Superior temporal gyrus (tissue), 1 donor: ENCODE measurements at regions not wholly inside any gene's neighbourhood (a gene's known extent, or its start where the extent isn't known, plus 50 kb on each side); places are given as distances from the start of the nearest gene placed in this dataset.

Experiments used
- DNase-seq: peaks from one replicate; pipeline ENCODE4 v3.0.0-alpha.2; 2016; ENCODE audit errors: extremely low spot score

DNA sequence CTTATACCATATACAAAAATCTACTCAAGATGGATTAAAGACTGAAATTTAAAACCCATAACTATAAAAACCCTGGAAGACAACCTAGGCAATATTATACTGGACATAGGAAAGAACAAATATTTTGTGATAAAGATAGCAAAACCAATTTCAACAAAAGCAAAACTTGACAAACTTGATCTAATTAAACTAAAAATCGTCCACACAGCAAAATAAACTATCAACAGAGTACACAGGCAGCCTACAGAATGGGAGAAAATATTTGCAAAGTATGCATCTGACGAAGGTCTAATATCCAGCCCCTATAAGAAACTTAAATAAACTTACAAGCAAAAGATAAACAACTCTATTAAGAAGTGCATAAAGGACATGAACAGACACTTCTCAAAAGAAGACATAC, 240.1 kb downstream of the HGF start:
- DNase-seq, result no peak

DNA sequence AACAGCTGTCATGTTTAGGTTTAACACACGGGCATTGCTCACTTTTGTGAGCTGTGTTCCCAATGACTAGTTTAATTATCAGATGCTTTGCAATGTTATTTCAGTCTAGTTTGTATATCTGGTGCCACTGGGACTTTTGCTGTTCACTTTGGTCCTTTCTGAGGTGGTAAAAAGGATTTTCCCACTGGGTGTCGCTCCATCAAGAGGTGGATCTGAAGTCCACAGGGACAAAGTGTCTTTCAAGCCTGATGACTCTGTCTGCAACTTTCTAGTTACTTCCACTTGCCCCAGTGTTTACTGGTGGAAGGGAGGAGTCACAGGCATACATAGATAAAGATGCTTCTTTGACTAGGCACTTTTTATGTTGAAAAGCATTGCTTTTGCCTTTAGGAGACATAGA, 242.2 kb downstream of the HGF start:
- no peak for DNase-seq

DNA sequence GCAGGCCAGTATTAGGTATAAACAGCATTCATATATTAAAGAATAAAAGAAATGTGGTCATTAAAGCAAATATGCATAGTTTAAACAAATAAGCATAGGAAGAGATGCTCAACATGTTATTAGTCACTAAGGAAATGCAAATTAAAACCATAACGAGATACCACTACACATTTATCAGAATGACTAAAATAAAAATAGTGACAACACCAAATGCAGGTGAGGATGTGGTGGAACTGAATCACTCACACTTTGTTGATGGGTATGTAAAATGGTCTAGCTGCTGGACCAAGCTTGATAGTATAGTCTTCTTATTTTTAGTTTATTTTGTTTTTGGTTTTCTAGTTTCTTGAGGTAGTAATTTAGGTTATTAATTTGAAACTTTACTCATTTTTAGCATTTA, 242.9 kb downstream of the HGF start:
- DNase-seq, result no peak

DNA sequence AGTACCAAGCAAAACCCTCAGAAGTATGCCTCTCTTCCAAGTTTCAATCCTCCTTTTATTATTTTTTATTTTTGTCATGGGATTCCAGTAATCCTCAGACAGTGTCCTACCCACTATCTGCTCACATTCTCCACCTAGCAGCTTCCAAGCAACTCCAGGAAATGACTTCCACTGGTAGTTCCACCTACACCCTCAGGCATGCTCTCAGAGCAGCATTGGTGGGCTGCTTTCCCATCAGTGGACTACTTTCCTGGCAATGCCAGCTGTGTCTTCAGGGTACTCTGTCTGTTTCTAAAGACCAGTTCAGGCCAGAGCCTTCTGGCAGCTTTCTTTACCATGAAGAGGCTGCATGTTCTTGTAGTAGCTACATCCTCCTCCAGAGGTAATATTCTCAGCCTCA, 244.0 kb downstream of the HGF start:
- no peak for DNase-seq

DNA sequence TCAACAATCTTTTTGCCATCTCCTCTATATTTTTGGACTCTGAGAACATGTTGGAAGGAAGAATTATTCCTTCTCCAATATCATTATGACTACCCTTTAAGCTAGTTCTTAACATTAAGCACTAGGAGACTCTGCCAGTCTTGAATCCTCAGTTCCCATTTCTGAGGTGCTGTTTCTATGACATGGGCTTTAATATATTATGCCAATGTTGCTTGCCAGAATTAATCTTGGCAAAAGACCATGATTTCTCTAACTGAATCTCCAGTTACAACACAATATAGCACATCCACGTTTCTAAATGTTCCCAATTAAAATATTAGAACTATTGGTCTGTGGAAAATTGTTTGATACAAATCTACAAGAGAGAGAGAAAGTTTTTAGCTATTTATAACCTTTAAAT, 250.0 kb downstream of the HGF start:
- DNase-seq, result no peak

DNA sequence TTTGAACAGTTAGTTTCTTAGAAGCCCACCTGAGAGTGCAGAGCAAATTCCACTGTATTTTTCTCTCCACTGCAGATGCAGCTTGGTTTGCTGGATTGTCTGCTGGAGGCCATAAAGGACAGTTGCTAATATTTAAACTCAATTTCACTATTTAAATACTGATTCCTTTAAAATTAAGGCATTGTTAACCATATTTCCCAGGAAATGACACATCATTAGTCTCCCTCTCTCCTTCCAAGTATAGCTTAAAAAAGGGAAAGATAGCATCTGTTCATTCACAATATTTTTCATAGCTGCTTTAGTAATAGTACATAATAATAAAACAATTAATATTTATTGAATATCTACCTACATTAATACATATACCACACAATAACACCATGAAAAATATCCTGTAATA, 252.9 kb downstream of the HGF start:
- no peak for DNase-seq

DNA sequence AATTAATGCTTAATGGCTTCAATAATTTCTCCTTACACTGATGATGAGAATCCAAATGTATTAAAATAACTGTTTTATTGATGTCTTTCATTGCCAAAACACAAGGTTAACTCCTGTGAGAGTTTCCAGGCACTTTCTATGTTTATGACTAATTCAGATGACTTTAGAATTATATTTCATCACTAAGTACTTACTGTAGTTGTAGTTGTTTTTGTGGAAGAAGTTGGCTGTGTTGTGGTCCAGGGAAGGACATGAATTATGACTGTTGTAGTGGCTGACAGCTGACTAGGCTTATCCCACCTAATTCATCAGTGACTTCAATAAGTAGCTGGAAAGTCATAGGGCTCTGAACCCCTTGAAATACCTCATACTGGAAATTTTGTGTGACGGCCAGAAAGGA, 254.8 kb downstream of the HGF start:
- DNase-seq, result no peak

DNA sequence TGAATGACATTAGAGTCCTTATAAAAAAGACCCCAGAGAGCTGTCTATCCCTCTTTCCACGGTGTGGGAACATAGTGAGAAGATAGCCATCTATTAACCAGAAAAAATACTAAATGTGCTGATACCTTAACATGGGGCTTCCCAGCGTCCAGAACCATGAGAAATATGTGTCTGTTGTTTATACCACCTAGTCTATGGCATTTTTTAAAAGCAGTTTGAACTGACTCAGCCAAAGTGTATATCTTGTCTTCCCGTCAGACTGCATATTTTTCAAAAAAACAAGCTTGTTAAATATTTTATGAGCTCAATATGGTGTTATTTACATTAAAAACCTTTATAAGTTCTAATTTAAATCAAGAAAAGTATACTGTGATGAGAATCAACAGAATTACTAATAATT, 255.3 kb downstream of the HGF start:
- no peak for DNase-seq

DNA sequence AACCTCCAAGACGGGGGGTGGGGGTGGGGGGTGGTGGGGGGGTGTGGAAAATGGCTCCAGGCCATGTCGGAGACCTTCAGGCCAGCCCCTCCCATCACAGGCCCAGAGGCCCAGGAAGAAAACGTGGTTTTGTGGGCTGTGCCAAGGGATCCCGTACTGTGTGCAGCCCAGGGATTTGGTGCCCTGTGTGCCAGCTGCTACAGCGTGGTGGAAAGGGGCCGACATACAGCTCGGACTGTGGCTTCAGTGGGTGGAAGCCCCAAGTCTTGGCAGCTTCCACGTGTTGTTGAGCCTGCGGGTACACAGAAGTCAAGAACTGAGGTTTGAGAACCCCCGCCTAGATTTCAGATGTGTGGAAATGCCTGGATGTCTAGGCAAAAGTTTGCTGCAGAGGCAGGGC, 259.7 kb downstream of the HGF start:
- DNase-seq, result no peak

DNA sequence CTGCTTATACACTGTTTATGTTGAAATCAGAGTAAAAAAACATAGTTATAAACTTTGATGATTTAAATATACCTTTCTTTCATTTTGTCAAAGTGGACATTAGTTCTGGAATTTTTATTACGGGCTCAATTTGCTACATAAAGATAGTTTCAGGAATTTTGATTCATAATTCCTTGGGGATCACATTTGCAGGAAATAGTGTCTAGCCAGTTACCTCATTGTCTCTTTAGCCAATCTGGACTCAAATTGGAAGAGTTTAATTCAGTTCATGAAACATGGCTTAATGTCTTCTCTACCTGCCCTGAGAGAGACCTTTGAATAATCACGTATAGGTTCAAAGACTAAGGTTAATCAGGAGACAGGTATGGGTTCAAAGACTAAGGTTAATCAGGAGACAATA, 262.6 kb downstream of the HGF start:
- no peak for DNase-seq

DNA sequence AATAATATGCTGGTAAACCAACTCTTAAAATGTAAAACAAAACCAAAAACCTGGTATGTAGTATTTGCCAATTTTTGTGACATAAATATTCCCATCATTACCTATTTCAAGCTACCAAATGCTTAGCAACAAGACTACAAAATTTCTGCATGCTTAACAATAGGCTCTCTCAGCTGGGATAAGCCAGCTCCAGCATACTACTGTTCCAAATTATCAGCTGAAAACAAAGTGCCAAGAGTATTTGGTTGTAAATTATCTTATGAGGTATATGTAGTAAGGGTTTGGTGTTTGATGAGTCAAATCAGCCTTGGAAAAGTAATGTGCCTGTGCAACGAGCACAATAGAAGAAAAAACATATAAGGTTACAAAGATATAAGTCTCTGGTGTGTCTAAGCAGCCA, 263.2 kb downstream of the HGF start:
- no peak for DNase-seq

DNA sequence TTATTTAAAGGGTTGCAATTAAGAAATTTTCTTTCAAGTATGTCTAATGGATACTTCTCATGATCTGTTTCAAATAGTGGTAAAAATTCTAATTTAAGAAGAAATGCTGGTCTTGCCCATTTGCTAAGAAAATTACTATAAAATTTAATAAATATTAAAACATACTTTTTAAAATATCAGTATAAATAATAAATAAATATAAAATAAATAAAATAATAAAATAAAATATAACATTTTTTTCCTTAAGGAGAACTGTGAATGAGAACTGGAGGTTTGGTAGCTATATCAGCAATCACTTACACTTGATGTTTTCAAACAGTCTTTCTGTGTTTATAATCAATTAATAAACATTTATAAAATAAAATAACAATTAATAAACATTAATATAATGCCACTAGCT, 266.1 kb downstream of the HGF start:
- no peak for DNase-seq

DNA sequence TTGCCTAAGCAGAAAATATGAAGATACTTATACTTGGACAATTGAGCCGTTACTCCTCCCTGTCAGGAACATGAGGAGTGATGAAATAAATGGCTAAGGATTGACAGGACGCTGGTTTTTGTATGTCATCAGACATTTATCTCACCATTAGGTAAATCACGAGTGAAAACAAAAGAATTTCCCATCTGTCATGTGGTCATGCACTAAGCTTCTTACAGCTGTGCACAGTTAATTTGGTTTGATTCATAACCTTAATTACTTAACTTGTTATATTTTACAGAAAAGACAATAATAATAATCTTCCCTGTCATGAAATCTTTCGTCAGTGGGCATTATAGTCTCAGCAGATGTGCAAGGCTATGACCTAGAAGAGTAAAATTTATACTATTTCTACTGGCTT, 266.5 kb downstream of the HGF start:
- no peak for DNase-seq

DNA sequence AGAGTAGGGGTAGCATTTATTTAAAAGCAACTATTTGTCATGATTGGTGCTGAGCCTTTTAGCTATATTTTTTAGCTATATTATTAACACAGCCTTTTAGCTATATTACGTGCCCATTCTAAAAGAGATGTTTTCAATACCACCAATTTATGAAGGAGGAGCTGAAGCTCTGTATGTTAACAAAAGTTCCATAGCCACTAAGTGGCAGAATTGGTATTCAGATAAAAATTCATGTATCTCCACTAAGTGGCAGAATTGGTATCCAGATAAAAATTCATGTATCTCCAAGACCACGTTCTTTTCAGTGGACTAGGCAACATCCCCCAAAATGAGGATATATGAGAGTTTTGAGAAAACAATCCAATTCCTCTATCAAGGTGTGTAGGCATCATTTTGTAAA, 268.6 kb downstream of the HGF start:
- peak; percentile 71 for DNase-seq

DNA sequence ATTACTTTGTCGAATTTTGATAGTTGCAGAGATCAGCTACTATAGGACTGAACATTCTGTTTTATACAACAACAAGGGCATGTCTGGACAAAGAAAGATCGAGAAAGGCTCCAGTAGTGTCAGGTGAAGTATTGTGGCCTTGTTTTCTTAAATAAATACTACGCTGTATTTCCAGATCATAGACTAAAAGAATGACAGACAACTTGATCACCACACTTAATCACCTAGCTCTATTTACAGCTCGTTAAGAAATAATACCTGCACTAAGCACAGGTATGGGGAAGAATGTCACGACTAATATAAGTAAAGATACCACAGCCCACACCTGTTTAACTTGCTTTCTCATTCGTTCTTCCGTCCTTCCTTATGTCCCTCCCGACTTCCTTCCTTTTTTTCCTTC, 269.2 kb downstream of the HGF start:
- no peak for DNase-seq

DNA sequence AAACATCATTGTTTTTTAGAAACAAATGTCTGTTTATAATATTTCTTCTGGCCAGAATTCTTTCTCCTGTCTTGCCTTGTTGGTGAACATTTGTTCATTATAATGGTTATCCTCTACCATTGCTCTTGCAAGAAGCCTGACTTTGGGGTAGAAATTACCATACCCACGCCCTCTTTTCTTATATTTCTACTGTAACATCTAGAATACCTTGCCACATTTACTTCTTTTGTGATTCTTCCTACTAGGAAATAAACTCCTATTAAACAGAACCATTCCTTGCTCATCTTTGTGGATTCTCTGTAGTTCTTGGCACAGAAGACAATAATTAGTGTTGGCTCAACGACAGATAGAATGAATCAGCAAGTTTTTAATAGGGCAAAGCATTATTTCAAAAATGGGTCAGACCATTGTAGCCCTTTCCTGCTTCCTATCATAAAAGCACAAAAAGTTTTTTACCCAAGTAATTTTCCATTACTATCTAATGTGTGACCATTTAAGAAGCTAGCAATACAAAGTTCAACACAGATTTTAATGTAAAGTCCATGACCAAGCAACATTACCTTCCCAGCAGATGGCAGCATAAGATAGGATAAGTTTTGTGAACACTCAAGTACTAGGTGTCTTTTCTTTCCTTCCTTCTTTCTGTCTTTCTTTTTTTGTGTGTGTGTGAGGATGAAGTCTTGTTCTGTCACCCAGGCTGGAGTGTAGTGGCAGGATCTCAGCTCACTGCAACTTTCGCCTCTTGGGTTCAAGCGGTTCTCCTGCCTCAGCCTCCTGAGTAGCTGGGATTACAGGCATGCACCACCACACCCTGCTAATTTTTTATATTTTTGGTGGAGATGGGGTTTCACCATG, 270.4 kb downstream of the HGF start:
- peak; percentile 94 for DNase-seq

DNA sequence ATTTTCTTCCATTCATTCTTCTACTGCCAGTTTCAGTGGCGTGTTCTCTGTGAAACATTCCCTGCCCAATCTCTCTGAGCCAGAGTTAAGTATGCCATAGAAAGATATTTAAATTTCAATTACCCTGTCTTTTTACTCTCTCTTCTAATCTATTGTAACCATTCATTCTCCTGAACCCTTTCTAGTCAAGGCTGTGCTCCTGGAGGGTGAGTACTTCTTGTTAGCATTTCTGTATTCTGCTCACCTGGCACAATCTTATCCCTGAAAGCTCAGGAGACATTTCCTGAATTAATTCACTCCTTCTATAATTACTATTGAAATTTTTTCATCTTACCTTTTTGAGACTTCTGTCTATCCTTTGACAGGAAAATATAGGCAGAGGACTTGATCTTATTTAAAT, 271.7 kb downstream of the HGF start:
- no peak for DNase-seq

DNA sequence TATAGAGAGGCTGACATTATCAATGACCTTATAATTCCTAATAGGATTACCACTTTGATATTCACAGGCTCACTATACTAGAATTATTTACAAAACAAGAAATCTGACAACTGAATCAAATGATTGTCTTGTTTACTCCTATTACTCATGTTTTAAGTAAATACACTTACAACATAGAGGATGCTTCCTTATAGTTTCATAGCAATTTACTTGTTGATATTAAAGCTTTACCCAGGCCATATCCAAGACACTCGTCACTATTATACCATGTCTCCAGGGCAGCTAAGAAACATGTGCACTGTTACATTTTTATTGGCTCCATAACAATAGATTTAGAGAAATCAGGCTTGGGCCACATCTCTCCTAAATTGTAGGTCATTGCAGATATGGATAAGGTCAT, 276.9 kb downstream of the HGF start:
- DNase-seq, result no peak

DNA sequence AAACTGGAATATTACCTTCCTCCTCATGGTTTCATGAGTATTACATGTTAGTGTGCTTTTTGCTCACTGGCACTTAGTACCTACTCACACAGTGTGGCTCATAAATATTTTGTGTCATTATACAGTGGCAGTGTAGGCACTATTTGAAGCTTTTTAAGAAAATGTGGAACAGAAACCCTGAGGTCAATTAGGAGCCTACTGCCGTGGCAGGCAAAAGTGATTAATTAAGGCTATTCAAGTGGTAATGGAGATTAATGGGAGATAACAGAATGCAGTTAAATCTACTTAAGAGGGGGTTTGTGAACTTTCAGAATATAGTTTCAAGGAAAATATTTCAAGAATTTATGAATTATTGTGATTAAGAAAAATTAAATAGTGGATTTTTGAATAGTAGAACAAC, 277.6 kb downstream of the HGF start:
- no peak for DNase-seq

DNA sequence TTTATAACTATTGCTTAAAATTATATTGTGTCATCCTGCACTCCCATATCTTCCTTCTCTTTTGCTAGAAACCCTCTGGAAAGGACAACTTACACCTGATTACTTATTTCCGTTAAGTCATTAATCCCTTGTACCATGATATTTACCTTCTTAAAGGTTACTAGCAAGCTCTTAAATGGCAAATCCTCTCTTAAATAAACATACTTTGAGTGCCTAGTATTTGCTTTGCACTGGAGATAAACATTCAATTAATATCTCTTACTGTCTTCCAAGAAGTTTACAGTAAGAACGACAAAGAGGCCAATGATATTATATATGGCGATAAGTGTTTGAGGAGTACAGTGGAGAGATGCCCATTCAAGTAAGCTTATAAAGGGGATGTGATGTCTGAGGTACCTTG, 278.3 kb downstream of the HGF start:
- no peak for DNase-seq

DNA sequence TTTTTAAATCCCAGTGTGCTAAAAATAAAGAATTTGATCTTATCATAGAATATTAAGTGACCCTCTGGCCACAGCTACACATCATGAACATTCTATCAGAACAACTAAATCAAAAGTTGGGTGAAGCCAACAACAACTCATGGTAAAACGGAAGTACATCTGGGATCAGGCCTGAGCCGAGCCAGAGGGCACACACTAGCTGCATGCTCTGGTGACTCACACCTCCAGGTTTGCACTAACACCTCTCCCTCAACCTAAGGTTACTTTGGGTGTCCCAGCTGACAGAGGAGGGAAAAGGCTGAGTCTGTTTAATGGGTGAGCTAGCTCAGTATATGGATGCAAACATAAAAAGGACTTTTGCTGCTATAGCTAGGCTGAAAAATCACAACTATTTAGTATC, 281.6 kb downstream of the HGF start:
- DNase-seq, result no peak

DNA sequence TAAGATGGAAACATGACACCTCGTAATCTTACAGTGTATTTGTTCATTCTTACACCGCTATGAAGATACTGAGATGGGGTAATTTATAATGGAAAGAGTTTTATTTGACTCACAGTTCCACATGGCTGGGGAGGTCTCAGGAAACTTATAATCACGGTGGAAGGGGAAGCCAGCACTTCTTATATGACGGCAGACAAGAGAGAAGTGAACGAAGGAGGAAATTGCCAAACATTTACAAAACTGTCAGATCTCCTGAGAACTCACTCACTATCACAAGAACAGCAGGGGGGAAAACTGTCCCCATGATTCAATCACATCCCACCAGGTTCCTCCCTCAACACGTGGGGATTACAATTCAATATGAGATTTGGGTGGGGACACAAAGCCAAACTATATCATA, 282.3 kb downstream of the HGF start:
- no peak for DNase-seq

DNA sequence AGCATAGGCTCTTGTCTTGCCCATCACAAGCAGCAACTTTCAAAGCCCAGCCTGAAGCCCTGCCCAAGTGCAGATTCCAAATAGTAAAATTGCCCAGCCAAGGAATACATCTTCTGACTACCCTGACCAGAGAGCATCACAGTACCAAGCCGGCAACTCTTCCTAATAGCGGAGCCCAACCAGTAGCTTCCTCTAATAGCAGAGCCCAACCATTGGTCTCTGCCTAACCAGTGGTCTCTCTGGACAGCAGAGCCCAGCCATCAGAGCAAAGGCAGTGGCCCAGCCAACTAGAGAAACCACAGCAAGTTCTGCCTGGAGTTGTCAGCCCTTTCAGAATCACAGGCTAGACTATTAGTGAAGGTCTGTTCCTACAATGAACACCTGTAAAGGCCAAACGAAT, 285.6 kb downstream of the HGF start:
- DNase-seq, result no peak

DNA sequence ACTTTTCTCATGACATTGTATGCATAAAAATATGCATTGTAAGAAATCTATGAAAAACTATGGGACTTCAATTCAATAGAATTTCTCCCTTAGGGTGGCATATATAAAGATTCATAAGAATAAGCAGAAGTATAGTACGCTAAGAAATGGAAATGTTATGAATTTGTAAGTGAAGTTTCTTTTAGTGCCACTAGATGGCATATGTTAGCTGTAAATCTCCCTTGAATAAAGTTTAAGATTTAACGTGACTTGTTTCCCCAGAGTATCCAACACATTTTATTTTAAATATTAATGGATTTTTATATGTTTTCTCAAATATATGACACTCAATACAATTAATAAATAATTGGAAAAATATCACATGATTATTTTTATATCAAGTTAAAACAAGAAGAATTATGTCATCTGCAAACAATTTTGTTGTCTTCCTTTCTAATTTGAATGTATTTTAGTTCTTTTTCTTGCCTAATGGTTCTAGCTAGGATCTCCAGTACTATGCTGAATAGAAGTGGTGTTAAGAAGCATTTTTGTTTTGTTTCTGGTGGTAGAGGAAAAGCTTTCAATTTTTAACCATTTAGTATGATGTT, 287.2 kb downstream of the HGF start:
- peak; percentile 76 for DNase-seq
